Epithelial cell of esophagus (primary cell): ENCODE measurements at regions not wholly inside any gene's neighbourhood (a gene's known extent, or its start where the extent isn't known, plus 50 kb on each side); places are given as distances from the start of the nearest gene placed in this dataset.

Experiments
- DNase-seq: peaks from one replicate; pipeline ENCODE4 v3.0.0; 2010; ENCODE audit warnings: low read depth
- H3K4me3 ChIP-seq: 2 replicates; pipeline ENCODE4 v1.5.1; 2011; ENCODE audit warnings: mild to moderate bottlenecking, low read length, control low read depth
- TF ChIP-seq, protein P1 (sequence below): IDR thresholded peaks from 2 replicates; pipeline ENCODE4 v1.5.1; 2011; ENCODE audit warnings: low read depth, mild to moderate bottlenecking, low read length, control low read depth, inconsistent platforms; ENCODE audit not compliant: insufficient read depth; ENCODE audit errors: missing control alignments

DNA sequence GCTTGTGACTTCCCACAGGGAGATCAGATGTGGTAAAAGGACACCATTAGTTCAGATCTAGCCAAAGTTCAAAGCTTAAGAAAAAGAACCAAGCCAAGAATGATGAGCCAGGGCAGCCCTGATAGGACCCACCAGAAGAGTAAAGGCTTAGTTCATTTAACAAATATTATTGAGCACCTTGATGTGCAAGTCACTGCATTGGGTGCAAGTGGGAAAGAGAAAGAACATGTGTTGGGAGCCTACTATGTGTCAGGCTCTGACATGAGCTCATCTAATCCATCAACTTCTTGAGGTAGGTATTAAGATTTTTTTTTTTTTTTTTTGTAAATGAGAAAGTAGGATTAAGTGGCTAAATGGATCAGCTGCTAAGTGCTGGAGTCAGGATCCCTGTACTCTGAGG lies 53.4 kb upstream of the PIAS1 start:
- TF ChIP-seq, protein P1, sequence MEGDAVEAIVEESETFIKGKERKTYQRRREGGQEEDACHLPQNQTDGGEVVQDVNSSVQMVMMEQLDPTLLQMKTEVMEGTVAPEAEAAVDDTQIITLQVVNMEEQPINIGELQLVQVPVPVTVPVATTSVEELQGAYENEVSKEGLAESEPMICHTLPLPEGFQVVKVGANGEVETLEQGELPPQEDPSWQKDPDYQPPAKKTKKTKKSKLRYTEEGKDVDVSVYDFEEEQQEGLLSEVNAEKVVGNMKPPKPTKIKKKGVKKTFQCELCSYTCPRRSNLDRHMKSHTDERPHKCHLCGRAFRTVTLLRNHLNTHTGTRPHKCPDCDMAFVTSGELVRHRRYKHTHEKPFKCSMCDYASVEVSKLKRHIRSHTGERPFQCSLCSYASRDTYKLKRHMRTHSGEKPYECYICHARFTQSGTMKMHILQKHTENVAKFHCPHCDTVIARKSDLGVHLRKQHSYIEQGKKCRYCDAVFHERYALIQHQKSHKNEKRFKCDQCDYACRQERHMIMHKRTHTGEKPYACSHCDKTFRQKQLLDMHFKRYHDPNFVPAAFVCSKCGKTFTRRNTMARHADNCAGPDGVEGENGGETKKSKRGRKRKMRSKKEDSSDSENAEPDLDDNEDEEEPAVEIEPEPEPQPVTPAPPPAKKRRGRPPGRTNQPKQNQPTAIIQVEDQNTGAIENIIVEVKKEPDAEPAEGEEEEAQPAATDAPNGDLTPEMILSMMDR, result no peak
- no peak overlapping the region for H3K4me3 ChIP-seq
- DNase-seq, result no peak

DNA sequence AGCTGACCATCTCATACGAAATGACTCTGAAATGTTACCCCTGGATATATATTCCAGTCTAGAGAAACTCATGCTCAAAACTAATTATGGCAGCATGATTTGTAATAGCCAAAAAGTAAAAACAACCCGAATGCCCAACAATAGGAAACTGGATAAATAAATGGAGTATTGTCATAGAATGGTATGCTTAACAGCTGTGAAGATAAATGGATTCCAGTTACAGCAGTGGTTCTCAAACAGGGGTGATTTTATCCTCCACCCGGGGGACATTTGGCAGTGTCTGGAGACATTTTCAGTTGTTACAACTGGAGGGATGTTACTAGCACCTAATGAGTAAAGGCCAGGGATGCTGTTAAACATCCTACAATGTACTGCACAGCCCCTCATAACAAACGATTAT lies 52.3 kb upstream of the PIAS1 start:
- H3K4me3 ChIP-seq, result no peak overlapping the region
- no peak for DNase-seq
- TF ChIP-seq, protein P1, result no peak

DNA sequence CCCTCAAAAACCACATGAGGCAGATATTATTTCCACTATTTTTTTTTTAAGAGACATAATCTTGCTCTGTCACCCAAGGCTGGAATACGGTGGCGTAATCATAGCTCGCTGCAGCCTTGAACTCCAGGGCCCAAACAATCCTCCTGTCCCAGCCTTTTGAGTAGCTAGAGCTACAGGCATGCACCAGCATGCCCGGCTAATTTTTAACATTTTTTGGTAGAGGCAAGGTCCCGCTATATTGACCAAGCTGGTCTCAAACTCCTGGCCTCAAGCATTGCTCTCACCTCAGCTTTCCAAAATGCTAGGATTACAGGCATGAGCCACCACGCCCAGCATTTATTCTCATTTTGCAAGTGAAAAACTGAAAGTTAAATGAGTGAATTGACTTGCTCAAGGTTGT lies 50.8 kb upstream of the PIAS1 start:
- TF ChIP-seq, protein P1, result no peak

More for the DNA sequence above, 50.8 kb upstream of the PIAS1 start:
- H3K4me3 ChIP-seq, result no peak overlapping the region
- no peak for DNase-seq
